ENCODE measurements at regions not wholly inside any gene's neighbourhood (a gene's known extent, or its start where the extent isn't known, plus 50 kb on each side); places are given as distances from the start of the nearest gene placed in this dataset.

DNA sequence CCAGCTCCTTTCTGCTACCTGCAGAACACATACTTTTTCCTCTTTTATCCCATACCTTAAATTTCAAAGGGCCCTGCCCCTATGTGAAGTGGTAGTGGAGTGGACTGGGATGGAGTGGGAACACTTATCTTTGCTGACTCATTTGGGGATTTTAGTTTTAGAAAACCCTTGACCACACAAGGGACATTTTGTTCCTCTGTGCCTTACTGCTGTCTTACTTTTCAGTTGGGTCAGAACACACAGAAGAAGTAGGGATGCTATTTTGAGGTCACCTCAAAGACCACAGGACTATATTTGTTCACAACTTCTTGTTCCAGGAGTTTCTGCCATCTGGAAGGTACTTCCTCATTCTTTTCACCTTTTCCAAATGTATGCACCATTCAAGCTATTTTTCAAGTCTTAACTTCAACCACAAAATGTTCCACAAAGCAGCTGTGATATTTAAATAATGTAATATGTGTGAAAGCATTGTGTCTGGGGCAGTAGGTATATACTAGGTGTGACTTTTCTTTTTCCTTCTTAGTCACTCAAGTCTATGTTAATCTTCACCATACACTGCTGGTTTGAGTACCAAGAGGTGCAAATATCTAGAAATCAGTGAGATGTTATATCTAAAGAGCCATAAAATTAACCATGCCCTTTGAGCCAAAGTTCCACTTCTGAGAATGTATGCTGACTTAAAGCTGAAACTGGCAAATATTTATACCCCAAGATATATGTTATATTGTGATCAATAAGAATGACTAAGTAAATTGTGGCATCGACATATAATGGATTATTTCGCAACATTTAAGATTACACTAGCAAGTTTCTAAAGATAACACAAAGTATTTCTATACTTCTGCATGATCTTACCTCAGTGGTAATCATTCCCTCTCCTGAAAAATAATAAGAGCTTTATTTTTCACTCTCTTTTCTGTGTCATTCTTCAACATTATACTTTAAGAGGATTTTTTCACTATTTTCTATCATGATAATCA lies 308.5 kb downstream of the MRPL39 start:
- no peak overlapping the region for H3K4me3 ChIP-seq (ENCODE audit: low read depth, low read length)
- DNase-seq (ENCODE audit: low read depth) = no peak

- no peak for DNase-seq (ENCODE audit: low read depth)
- H3K4me3 ChIP-seq (ENCODE audit: low read depth, low read length) = no peak overlapping the region
Observed at GRCh38 chr21:25297117-25297516, 310.2 kb downstream of the MRPL39 start.

- no peak overlapping the region for H3K4me3 ChIP-seq (ENCODE audit: low read depth, low read length)
- no peak for DNase-seq (ENCODE audit: low read depth)
Observed at GRCh38 chr21:25296252-25296651, 311.0 kb downstream of the MRPL39 start.

DNA sequence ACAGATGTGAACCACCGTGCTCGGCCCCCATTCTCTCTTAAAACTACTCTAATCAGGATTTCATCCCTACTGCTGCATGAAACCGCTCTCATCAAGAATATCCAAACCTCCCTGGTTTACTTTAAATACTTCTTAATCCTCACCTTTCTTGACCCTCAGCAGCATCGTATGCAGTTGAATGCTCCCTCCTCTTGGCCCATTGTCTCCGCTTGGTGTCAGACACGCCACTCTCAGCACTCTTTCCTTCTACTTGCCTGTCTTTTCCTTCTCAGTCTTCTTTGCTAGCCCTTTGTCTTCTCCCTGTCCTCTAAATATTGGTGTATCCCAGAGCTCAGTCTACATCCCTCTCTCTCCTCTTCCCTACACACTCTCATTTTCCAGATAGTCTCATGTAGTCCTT lies 314.9 kb downstream of the MRPL39 start:
- H3K4me3 ChIP-seq (ENCODE audit: low read depth, low read length) = no peak overlapping the region
- DNase-seq (ENCODE audit: low read depth) = no peak

DNA sequence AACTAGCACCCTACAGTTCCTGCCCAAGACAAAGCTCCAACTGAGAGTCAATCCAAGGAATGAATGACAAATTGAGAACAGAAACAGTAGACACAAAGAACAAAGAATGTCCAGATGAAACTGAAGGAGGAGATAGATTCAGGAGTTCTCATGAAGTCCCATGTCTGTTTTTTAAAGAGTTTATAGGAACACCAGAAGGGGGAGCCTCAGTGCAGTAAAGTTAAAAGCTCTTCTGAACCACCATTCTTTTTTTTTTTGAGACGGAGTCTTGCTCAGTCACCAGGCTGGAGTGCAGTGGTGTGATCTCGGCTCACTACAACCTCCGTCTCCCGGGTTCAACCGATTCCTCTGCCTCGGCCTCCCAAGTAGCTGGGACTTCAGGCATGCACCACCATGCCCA lies 323.6 kb downstream of the MRPL39 start:
- DNase-seq (ENCODE audit: low read depth) = no peak
- no peak overlapping the region for H3K4me3 ChIP-seq (ENCODE audit: low read depth, low read length)

DNA sequence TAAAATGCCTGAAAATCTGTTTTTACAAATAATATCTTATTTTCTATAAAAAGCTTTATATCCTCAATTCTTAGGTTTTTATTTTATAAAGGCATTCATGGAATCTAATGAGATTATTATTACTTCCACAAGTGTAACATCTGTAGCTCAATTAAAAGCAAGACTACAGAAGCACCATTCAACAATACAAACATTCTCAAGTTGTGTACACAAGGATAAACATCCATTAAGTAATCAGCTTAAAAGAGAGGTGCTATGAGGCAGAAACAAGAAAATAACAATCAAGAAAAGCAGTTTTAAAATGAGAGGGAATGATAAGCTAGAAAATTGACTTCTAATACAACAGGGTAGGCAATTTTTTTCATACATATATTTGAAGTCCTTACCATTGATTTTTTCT lies 326.1 kb downstream of the MRPL39 start:
- no peak for DNase-seq (ENCODE audit: low read depth)
- no peak overlapping the region for H3K4me3 ChIP-seq (ENCODE audit: low read depth, low read length)

- no peak overlapping the region for H3K4me3 ChIP-seq (ENCODE audit: low read depth, low read length)
- DNase-seq (ENCODE audit: low read depth) = no peak
Observed at GRCh38 chr21:25280061-25280460, 327.2 kb downstream of the MRPL39 start.

GRCh38 chr21:25273959-25274358 lies 333.3 kb downstream of the MRPL39 start:
- H3K4me3 ChIP-seq (ENCODE audit: low read depth, low read length) = no peak overlapping the region
- DNase-seq (ENCODE audit: low read depth) = no peak

DNA sequence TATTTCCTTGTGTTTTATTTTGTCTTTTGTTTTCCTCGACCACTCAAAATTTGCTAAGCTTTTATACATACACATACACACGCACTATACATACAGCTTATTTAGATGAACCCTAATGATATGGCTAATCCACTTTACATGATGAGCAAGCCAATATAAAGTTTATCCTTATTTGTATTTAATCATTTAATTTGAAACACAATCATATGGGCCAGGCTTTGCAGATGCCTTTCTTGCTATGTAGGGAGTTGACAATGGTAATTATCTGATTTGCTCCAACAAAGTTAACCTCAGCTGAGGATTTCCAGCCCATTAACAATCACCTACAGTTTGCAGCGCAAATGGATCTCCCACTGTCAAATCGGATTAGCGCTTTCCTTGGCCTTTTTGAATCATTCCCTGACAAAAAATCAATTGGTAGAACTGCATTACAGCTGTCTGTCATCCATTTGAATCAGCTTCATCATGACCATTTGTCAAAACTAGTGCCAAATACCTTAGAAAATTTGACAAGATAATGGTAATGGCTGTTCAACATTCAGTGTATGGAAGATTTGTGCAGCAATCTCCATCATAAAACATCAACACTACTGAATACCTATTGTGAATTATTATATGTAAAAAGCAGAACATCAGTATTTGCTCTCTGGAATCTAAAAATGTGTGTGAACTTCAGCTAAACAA lies 352.6 kb downstream of the MRPL39 start:
- no peak for DNase-seq (ENCODE audit: low read depth)
- no peak overlapping the region for H3K4me3 ChIP-seq (ENCODE audit: low read depth, low read length)

DNA sequence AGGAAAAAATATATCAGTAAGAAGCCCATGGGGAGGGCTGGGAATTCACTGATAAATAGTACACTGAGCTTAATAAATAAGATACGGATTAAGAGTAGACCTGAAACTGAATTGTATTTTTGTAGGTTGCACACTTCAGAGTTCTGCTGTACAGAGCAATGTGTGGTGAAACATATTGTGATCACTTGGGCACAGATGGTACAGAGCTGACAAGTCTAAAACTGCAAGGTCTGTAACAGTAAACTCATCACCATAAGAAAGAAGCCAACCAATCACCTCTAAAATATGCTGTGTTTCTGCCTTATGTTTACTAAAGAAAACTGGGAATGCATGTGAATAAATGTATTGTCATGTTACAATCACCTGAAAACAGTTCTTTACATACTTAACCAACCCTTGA lies 360.7 kb downstream of the MRPL39 start:
- no peak overlapping the region for H3K4me3 ChIP-seq (ENCODE audit: low read depth, low read length)
- no peak for DNase-seq (ENCODE audit: low read depth)

GRCh38 chr21:25244735-25245134 lies 362.5 kb downstream of the MRPL39 start:
- no peak for DNase-seq (ENCODE audit: low read depth)
- no peak overlapping the region for H3K4me3 ChIP-seq (ENCODE audit: low read depth, low read length)

- no peak for DNase-seq (ENCODE audit: low read depth)
- no peak overlapping the region for H3K4me3 ChIP-seq (ENCODE audit: low read depth, low read length)
Observed at GRCh38 chr21:25243808-25244207, 363.5 kb downstream of the MRPL39 start.

GRCh38 chr21:25240974-25241373 lies 366.3 kb downstream of the MRPL39 start:
- no peak for DNase-seq (ENCODE audit: low read depth)
- no peak overlapping the region for H3K4me3 ChIP-seq (ENCODE audit: low read depth, low read length)

DNA sequence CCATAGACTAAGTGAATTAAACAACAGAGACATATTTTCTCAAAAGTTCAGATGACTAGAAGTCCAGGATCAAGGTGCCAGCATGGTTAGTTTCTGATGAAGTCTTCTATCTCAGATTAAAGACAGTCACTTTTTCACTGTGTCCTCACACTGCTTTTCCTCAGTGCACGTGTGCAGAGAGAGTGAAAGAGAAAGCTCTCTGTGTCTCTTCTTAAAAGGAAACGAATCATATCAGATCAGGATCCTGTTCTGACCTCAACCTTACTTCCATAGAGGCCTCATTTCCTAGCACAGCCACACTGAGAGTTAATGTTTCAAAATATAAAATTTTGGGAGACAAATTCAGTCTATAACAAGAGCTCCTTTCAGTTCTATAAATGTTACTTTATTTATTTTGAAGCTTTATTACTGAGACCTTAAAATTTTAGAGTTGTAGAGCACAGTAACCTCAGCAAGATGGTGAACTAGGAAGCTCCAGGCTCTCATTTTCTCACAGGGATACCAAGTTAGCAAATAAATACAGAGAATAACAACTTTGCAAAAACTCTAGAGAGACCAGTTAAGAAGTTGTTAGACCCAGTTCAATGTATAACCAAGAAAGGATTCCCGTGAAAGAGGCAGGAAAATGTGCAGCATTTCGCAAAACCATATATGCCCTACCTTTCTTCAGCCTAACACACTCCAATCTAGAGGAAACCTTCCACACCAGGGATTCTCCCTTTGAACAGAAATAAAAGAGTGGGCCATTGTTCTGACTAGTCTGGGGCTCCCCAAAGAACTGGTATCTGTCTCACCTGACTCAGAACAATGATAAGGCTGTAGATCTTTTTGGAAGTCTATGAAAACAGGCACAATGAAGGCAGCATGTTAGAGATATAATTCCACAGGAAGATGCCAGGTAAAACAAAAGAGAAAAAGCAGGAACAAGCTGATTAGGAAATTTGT lies 372.2 kb downstream of the MRPL39 start:
- H3K4me3 ChIP-seq (ENCODE audit: low read depth, low read length) = no peak overlapping the region
- no peak for DNase-seq (ENCODE audit: low read depth)

DNA sequence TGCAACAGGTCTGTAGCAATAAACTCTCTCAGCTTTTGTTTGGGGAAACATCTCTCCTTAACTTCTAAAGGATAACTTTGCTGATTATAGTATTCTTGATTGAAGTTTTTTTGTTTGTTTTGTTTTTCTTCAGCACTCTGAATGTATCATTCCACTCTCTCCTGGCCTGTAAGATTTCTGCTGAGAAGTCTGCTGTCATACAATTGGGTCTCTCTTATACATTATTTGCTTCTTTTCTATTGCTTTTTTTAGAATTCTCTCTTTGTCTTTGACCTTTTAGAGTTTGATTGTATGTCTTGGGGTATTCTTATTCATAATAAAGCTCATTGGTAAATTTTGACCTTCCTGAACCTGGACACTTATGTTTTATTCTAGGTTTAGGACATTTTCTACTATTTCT lies 386.3 kb downstream of the MRPL39 start:
- DNase-seq (ENCODE audit: low read depth) = no peak
- H3K4me3 ChIP-seq (ENCODE audit: low read depth, low read length) = no peak overlapping the region

GRCh38 chr21:25220169-25220568 lies 387.1 kb downstream of the MRPL39 start:
- no peak overlapping the region for H3K4me3 ChIP-seq (ENCODE audit: low read depth, low read length)
- DNase-seq (ENCODE audit: low read depth) = no peak

DNA sequence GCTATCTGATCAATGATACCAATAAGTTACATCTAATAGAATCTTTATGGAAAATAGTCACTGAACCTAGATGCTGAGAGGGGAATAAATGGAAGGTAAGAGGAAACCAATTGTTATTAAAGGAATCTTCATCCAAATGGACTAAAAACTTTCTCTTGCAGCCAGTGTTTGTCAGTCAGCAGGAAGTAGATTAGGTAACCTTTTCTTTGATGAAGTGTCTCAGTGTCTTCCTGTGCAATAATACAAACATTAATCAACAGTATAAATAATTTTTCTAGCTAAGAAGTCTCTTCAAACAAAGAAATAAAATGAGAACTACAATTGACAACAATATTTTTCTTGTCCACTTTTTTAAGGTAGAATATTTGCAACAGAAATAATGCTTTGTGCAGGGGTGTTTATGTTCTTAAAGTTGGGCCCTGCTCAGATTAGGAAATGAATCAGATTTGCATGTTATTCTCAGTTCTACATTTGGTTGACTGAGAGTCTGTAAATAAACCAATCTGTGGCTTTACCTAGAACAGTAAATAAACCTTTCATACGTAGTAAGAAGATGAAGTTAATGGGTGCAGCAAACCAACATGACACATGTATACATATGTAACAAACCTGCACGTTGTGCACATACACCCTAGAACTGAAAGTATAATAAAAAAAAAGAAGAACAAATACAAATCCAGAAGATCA lies 391.4 kb downstream of the MRPL39 start:
- no peak for DNase-seq (ENCODE audit: low read depth)
- H3K4me3 ChIP-seq (ENCODE audit: low read depth, low read length) = no peak overlapping the region

DNA sequence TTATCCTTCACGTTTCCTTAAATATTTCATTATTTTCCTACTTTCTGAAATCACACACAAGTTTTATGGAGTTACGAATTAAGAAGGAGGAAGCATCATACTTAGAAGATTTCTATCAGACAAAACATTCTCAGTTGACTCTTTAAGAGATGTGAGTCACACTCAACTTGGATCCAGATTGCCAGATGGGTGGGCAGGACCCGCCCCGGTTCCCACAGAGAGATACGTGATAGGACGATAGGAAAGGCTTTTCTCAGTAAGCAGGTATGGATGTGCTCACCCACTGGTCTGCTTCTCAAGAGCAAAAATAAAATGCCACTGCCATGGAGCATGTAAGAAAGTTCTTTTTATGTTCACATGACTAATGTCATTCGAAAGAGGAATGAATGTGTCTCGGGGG lies 392.6 kb downstream of the MRPL39 start:
- DNase-seq (ENCODE audit: low read depth) = no peak
- H3K4me3 ChIP-seq (ENCODE audit: low read depth, low read length) = no peak overlapping the region

DNA sequence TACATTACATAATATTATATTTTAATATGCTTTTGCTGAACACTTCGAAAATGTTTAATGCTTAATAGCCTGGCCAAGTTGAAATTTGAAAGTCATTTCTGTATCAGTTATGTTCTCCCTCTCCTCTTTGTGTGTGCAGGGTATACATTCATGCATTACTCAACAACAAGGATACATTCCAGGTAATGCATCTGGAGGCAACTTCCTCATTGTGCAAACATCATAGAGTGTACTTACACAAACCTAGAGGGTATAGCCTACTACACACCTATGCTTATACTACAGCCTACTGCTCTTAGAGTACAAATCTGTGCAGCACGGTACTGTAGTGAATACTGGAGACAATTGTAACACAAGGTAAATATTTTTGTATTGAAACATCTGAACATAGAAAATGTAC lies 407.3 kb downstream of the MRPL39 start:
- DNase-seq (ENCODE audit: low read depth) = no peak
- no peak overlapping the region for H3K4me3 ChIP-seq (ENCODE audit: low read depth, low read length)
